ENCODE measurements at regions not wholly inside any gene's neighbourhood (a gene's known extent, or its start where the extent isn't known, plus 50 kb on each side); places are given as distances from the start of the nearest gene placed in this dataset.
"Not testable (repeated sequence)": the region's sequence is repeated elsewhere in the genome, so short reads cannot be mapped to it uniquely, and the experiment has no call there.

- no peak for DNase-seq
These were observed 156.4 kb upstream of the SYNCRIP start for GRCh38 chr6:85798931-85799652.

GRCh38 chr6:85797993-85798392 lies 155.3 kb upstream of the SYNCRIP start:
- DNase-seq = no peak

GRCh38 chr6:85795945-85796344 lies 153.3 kb upstream of the SYNCRIP start:
- DNase-seq = no peak

- DNase-seq = no peak
These were observed 149.6 kb upstream of the SYNCRIP start for GRCh38 chr6:85792254-85792653.

- no peak for DNase-seq
These were observed 133.2 kb upstream of the SYNCRIP start for GRCh38 chr6:85775883-85776282.

GRCh38 chr6:85772641-85773040 lies 130.0 kb upstream of the SYNCRIP start:
- DNase-seq = no peak

- no peak for DNase-seq
These were observed 129.3 kb upstream of the SYNCRIP start for GRCh38 chr6:85771925-85772430.

GRCh38 chr6:85771455-85771854 lies 128.8 kb upstream of the SYNCRIP start:
- DNase-seq = no peak

- no peak for DNase-seq
These were observed 122.2 kb upstream of the SYNCRIP start for GRCh38 chr6:85764844-85765243.

- no peak for DNase-seq
These were observed 114.3 kb upstream of the SYNCRIP start for GRCh38 chr6:85756982-85757381.

- no peak for DNase-seq
These were observed 112.2 kb upstream of the SYNCRIP start for GRCh38 chr6:85754894-85755293.

GRCh38 chr6:85752602-85753001 lies 109.9 kb upstream of the SYNCRIP start:
- DNase-seq = no peak

- DNase-seq = no peak
These were observed 108.8 kb upstream of the SYNCRIP start for GRCh38 chr6:85751374-85752055.

- not testable (repeated sequence) for DNase-seq
These were observed 107.5 kb upstream of the SYNCRIP start for GRCh38 chr6:85750146-85750545.

GRCh38 chr6:85749236-85749635 lies 106.5 kb upstream of the SYNCRIP start:
- no peak for DNase-seq

- DNase-seq = no peak
These were observed 105.0 kb upstream of the SYNCRIP start for GRCh38 chr6:85747666-85748065.

GRCh38 chr6:85747093-85747492 lies 104.4 kb upstream of the SYNCRIP start:
- DNase-seq = no peak

- no peak for DNase-seq
These were observed 101.8 kb upstream of the SYNCRIP start for GRCh38 chr6:85744433-85744970.

- no peak for DNase-seq
These were observed 83.5 kb upstream of the SYNCRIP start for GRCh38 chr6:85726206-85726605.

- DNase-seq = no peak
These were observed 73.1 kb upstream of the SYNCRIP start for GRCh38 chr6:85715797-85716196.

GRCh38 chr6:85714893-85715530 lies 72.3 kb upstream of the SYNCRIP start:
- DNase-seq = peak; percentile 6

- no peak for DNase-seq
These were observed 69.7 kb upstream of the SYNCRIP start for GRCh38 chr6:85712346-85712745.

- not testable (repeated sequence) for DNase-seq
These were observed 64.9 kb upstream of the SYNCRIP start for GRCh38 chr6:85707515-85708145.
